Thyroid gland (tissue), 4 donors: ENCODE measurements at regions not wholly inside any gene's neighbourhood (a gene's known extent, or its start where the extent isn't known, plus 50 kb on each side); places are given as distances from the start of the nearest gene placed in this dataset.

Experiments
- CTCF ChIP-seq, 6 experiments: fragments of 200-600 bp in 3 of 6; fragments of 450-650 bp in 3 of 6; sonication (generic) in 3 of 6; IDR thresholded peaks; one replicate each; pipeline ENCODE4 v1.5.1; 2016 to 2019; ENCODE audit warnings: antibody characterized with exemption in 6 of 6, mild to moderate bottlenecking in 2 of 6, inconsistent platforms in 1 of 6, moderate library complexity in 1 of 6
- POLR2A ChIP-seq, 2 donors: fragments of 450-650 bp; IDR thresholded peaks; one replicate each; pipeline ENCODE4 v1.6.1; 2017; ENCODE audit warnings: antibody characterized with exemption in 2 of 2, mild to moderate bottlenecking in 2 of 2, moderate library complexity in 1 of 2

GRCh38 chr6:111997853-111998208, 56.1 kb upstream of the CCN6 start:
- TF ChIP-seq CTCF (IDR thresholded peaks at IDR 0.05), result no peak
- TF ChIP-seq POLR2A (IDR thresholded peaks at IDR 0.05), result no peak
